ENCODE measurements at regions not wholly inside any gene's neighbourhood (a gene's known extent, or its start where the extent isn't known, plus 50 kb on each side); places are given as distances from the start of the nearest gene placed in this dataset.

- peaks cover 8% of the 10 kb centered on the region for H3K4me1 ChIP-seq
- TF ChIP-seq POLR2A (IDR thresholded peaks at IDR 0.05) (no peak), CTCF (IDR thresholded peaks at IDR 0.05) (no peak), EP300 (IDR thresholded peaks at IDR 0.05) (no peak), POLR2AphosphoS5 (IDR thresholded peaks at IDR 0.05) (no peak)
- H3K9me3 ChIP-seq = no peaks in the 10 kb centered on the region
- no peak for DNase-seq (ENCODE audit: low spot score in 2 of 2)
- no peak overlapping the region for H3K27ac ChIP-seq
- H3K36me3 ChIP-seq = no peaks in the 10 kb centered on the region
- 33% methylated on average over 1 of the region's 1 CpG for WGBS
- H3K4me3 ChIP-seq = no peak overlapping the region
- H3K27me3 ChIP-seq = no peaks in the 10 kb centered on the region
Observed at GRCh38 chr6:118743746-118744145, 92.4 kb upstream of the CEP85L start.

- no peak for DNase-seq (ENCODE audit: low spot score in 2 of 2)
Observed at GRCh38 chr6:118740372-118740771, 89.0 kb upstream of the CEP85L start.

GRCh38 chr6:118739696-118740353 is 88.4 kb upstream of the CEP85L start:
- Histone ChIP-seq H3K4me3 (no peak overlapping the region), H3K36me3 (no peaks in the 10 kb centered on the region), H3K4me1 (no peaks in the 10 kb centered on the region), H3K27me3 (no peaks in the 10 kb centered on the region), H3K9me3 (no peaks in the 10 kb centered on the region), H3K27ac (no peak overlapping the region)
- no peak for DNase-seq (ENCODE audit: low spot score in 2 of 2)
- no peak for TF ChIP-seq POLR2AphosphoS5 (IDR thresholded peaks at IDR 0.05)
- no peak for TF ChIP-seq EP300 (IDR thresholded peaks at IDR 0.05)
- 52% methylated on average over 2 of the region's 2 CpGs for WGBS

More at GRCh38 chr6:118740372-118740771, 89.0 kb upstream of the CEP85L start:
- Histone ChIP-seq H3K36me3 (no peaks in the 10 kb centered on the region), H3K27me3 (no peaks in the 10 kb centered on the region), H3K4me3 (no peak overlapping the region), H3K9me3 (no peaks in the 10 kb centered on the region), H3K4me1 (no peaks in the 10 kb centered on the region), H3K27ac (no peak overlapping the region)
- WGBS = 51% methylated on average over 3 of the region's 3 CpGs
- TF ChIP-seq POLR2AphosphoS5 (IDR thresholded peaks at IDR 0.05) (no peak), POLR2A (IDR thresholded peaks at IDR 0.05) (no peak), CTCF (IDR thresholded peaks at IDR 0.05) (no peak), EP300 (IDR thresholded peaks at IDR 0.05) (no peak)

GRCh38 chr6:118736440-118736839 is 85.0 kb upstream of the CEP85L start:
- WGBS = 90% methylated on average over 4 of the region's 4 CpGs
- no peaks in the 10 kb centered on the region for H3K36me3 ChIP-seq
- no peaks in the 10 kb centered on the region for H3K4me1 ChIP-seq
- no peak overlapping the region for H3K4me3 ChIP-seq
- H3K27me3 ChIP-seq = no peaks in the 10 kb centered on the region
- no peaks in the 10 kb centered on the region for H3K9me3 ChIP-seq
- no peak for DNase-seq (ENCODE audit: low spot score in 2 of 2)
- TF ChIP-seq CTCF (IDR thresholded peaks at IDR 0.05) (no peak), POLR2A (IDR thresholded peaks at IDR 0.05) (no peak), POLR2AphosphoS5 (IDR thresholded peaks at IDR 0.05) (no peak), EP300 (IDR thresholded peaks at IDR 0.05) (no peak)
- no peak overlapping the region for H3K27ac ChIP-seq

- DNase-seq (ENCODE audit: low spot score in 2 of 2) = no peak
- Histone ChIP-seq H3K9me3 (no peaks in the 10 kb centered on the region), H3K36me3 (no peaks in the 10 kb centered on the region), H3K4me1 (no peaks in the 10 kb centered on the region), H3K4me3 (no peak overlapping the region), H3K27me3 (no peaks in the 10 kb centered on the region), H3K27ac (no peak overlapping the region)
- TF ChIP-seq CTCF (IDR thresholded peaks at IDR 0.05) (no peak), POLR2A (IDR thresholded peaks at IDR 0.05) (no peak), EP300 (IDR thresholded peaks at IDR 0.05) (no peak), POLR2AphosphoS5 (IDR thresholded peaks at IDR 0.05) (no peak)
- 38% methylated on average over 2 of the region's 2 CpGs for WGBS
Observed at GRCh38 chr6:118735320-118735719, 83.9 kb upstream of the CEP85L start.

GRCh38 chr6:118725944-118726343 is 74.6 kb upstream of the CEP85L start:
- WGBS = 86% methylated on average over 5 of the region's 5 CpGs
- H3K9me3 ChIP-seq = no peaks in the 10 kb centered on the region
- H3K27me3 ChIP-seq = no peaks in the 10 kb centered on the region
- H3K4me3 ChIP-seq = no peak overlapping the region
- no peaks in the 10 kb centered on the region for H3K36me3 ChIP-seq
- TF ChIP-seq POLR2A (IDR thresholded peaks at IDR 0.05) (no peak), CTCF (IDR thresholded peaks at IDR 0.05) (no peak), EP300 (IDR thresholded peaks at IDR 0.05) (no peak), POLR2AphosphoS5 (IDR thresholded peaks at IDR 0.05) (no peak)
- H3K27ac ChIP-seq = no peak overlapping the region
- no peaks in the 10 kb centered on the region for H3K4me1 ChIP-seq
- no peak for DNase-seq (ENCODE audit: low spot score in 2 of 2)

All from suprapubic skin (tissue), 4 donors.